ENCODE measurements at regions not wholly inside any gene's neighbourhood (a gene's known extent, or its start where the extent isn't known, plus 50 kb on each side); places are given as distances from the start of the nearest gene placed in this dataset.

DNA sequence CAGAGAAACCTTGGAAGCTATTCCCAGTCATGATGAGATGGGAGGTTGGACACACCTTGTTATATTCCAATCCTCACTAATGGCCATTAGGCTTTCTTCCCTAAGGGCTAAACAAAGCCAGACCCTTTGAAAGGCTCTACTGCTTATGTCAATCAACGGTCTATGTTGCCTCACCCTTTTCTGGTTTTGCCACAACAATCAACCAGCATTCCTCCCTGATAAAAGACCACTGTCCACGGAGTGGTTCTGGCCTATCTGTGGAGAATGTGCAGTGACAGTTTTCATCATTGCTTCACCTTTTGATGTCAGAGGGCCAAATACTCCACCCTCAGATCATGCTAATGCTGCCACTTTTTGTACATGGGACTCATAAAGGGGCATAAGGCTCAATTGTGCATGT lies 913.4 kb downstream of the RPA4 start:
- no peak for DNase-seq
- TF ChIP-seq, protein P1, sequence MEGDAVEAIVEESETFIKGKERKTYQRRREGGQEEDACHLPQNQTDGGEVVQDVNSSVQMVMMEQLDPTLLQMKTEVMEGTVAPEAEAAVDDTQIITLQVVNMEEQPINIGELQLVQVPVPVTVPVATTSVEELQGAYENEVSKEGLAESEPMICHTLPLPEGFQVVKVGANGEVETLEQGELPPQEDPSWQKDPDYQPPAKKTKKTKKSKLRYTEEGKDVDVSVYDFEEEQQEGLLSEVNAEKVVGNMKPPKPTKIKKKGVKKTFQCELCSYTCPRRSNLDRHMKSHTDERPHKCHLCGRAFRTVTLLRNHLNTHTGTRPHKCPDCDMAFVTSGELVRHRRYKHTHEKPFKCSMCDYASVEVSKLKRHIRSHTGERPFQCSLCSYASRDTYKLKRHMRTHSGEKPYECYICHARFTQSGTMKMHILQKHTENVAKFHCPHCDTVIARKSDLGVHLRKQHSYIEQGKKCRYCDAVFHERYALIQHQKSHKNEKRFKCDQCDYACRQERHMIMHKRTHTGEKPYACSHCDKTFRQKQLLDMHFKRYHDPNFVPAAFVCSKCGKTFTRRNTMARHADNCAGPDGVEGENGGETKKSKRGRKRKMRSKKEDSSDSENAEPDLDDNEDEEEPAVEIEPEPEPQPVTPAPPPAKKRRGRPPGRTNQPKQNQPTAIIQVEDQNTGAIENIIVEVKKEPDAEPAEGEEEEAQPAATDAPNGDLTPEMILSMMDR (IDR thresholded peaks at IDR 0.05), result no peak
- Histone ChIP-seq H3K4me3 (no peak overlapping the region), H3K4me1 (no peaks in the 10 kb centered on the region), H3K27me3 (no peaks in the 10 kb centered on the region), H3K36me3 (no peaks in the 10 kb centered on the region), H3K27ac (no peak overlapping the region), H3K9me3 (no peaks in the 10 kb centered on the region)
- intact Hi-C loops (cut with DNase I; ENCODE audit: low total_unique reads), result no loop called here

DNA sequence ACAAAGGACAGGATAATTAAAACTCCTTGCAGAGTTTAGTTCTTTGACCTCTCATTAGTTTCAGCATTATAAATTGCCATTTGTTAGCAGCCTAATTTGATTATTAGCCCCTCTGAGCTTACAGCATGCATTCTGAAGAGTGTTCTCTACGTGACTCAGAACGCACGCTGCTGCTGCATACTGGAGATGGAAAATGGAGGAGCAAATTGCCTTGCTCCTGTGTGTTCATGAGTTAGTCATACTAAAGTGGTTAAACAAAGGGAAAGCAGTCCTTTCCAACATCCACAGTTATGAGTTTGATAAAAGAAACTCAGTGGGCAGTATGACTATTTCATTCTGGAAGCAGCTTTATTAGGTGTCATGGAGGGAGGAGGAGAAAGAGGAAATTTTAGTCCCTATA lies 922.5 kb downstream of the RPA4 start:
- intact Hi-C loops (cut with DNase I; ENCODE audit: low total_unique reads), result no loop called here
- H3K36me3 ChIP-seq, result no peaks in the 10 kb centered on the region
- H3K4me1 ChIP-seq, result no peaks in the 10 kb centered on the region
- H3K27me3 ChIP-seq, result no peaks in the 10 kb centered on the region
- no peak overlapping the region for H3K4me3 ChIP-seq
- TF ChIP-seq, protein P1 (IDR thresholded peaks at IDR 0.05), result no peak
- no peaks in the 10 kb centered on the region for H3K9me3 ChIP-seq
- no peak for DNase-seq
- no peak overlapping the region for H3K27ac ChIP-seq

DNA sequence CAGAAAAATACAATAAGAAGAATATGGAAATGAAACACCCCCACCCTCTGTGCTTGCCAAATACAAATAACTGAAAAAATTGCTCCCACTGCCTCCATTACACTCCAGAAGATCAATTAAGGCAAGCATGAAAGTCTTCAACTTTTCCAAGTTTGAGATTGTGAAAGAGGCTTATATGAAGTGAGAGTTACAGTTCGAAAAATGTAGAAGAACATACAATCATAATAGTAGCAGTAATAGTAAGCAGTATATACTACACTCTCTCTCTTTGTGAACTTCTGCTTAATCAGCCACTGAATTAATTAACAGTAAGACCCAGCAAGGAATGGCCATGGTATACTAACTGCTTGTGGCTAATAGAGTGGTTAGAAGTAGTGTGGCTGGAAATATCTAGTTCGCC lies 923.2 kb downstream of the RPA4 start:
- Histone ChIP-seq H3K4me3 (no peak overlapping the region), H3K36me3 (no peaks in the 10 kb centered on the region), H3K4me1 (no peaks in the 10 kb centered on the region), H3K9me3 (no peaks in the 10 kb centered on the region), H3K27ac (no peak overlapping the region), H3K27me3 (no peaks in the 10 kb centered on the region)
- TF ChIP-seq, protein P1 (IDR thresholded peaks at IDR 0.05), result no peak
- DNase-seq, result no peak
- intact Hi-C loops (cut with DNase I; ENCODE audit: low total_unique reads), result no loop called here

DNA sequence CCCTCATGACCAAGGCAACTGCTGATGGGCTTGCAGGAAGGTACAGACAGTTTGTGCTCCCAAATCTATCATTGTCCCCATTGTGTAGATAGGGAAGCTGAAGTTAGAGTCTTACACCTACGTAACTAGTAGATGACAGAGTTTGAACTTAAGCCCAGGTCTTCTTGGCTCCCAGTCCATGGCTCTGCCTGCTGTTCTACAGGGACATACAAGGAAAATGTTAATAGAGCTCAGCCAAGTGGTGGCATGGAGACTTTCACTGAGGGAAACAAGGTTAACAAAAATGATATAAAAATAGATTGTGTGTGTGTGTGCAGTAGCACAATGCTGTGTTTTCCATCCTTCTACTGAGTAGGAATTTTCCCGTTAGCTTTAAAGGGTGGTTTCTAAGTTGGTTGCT lies 936.5 kb downstream of the RPA4 start:
- TF ChIP-seq, protein P1 (IDR thresholded peaks at IDR 0.05), result no peak
- H3K27ac ChIP-seq, result no peak overlapping the region
- intact Hi-C loops (cut with DNase I; ENCODE audit: low total_unique reads), result no loop called here

DNA sequence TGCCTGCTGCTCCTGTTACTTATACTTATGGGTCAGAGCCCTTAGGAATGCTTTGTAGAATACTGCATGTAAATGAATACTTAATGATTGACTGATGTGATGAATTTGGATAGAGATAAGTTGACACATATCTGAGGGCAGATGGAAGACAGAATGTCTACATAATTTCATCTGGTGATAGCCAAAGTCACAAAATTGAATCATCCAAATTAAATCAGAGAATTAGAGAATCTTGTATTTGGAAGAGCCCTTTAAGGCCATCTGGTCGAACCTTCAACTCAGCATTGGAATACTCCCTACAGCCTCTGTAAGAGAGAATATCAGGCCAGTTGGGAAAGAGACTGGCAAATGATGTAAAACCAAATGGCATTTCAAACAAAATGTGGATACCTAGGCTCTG lies 944.8 kb downstream of the RPA4 start:
- DNase-seq, result no peak
- Histone ChIP-seq H3K4me1 (no peaks in the 10 kb centered on the region), H3K36me3 (no peaks in the 10 kb centered on the region), H3K27ac (no peak overlapping the region), H3K4me3 (no peak overlapping the region), H3K27me3 (no peaks in the 10 kb centered on the region), H3K9me3 (no peaks in the 10 kb centered on the region)
- TF ChIP-seq, protein P1 (IDR thresholded peaks at IDR 0.05), result no peak
- intact Hi-C loops (cut with DNase I; ENCODE audit: low total_unique reads), result no loop called here

More for the DNA sequence above, 936.5 kb downstream of the RPA4 start:
- H3K4me3 ChIP-seq, result no peak overlapping the region
- no peaks in the 10 kb centered on the region for H3K27me3 ChIP-seq
- no peak for DNase-seq
- H3K36me3 ChIP-seq, result no peaks in the 10 kb centered on the region
- no peaks in the 10 kb centered on the region for H3K4me1 ChIP-seq
- no peaks in the 10 kb centered on the region for H3K9me3 ChIP-seq

DNA sequence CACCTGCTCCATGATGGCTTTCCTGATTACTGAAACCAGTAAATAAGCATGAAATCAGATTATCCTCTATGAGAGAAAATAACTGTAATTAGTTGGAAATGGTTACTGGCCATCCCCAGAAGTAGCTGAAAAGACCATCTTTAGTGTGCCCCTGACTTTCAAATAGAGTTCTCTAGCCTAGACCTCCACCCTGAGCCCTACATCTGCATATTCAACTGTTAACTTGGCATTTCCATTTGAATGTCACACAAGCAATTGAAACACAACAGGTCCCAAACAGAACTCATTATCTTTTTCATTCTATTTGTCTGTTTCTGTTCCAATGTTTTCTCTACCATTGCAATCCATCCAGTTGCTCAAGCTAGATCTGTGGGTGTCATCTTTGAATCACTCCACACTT lies 952.3 kb downstream of the RPA4 start:
- no peaks in the 10 kb centered on the region for H3K4me1 ChIP-seq
- no peaks in the 10 kb centered on the region for H3K27me3 ChIP-seq
- H3K4me3 ChIP-seq, result no peak overlapping the region
- intact Hi-C loops (cut with DNase I; ENCODE audit: low total_unique reads), result no loop called here
- TF ChIP-seq, protein P1 (IDR thresholded peaks at IDR 0.05), result no peak
- no peaks in the 10 kb centered on the region for H3K36me3 ChIP-seq
- DNase-seq, result no peak
- H3K27ac ChIP-seq, result no peak overlapping the region
- no peaks in the 10 kb centered on the region for H3K9me3 ChIP-seq

Measured in tibial artery (tissue), 4 donors.